BLaER1 treated with 17β-estradiol and CSF1 and Interleukin-3, amounts not matched to agents 10 nM and 100 nM (cell line): ENCODE measurements at regions not wholly inside any gene's neighbourhood (a gene's known extent, or its start where the extent isn't known, plus 50 kb on each side); places are given as distances from the start of the nearest gene placed in this dataset.

Source experiments
- H3K27ac ChIP-seq, 11 experiments: shearing (Covaris generic); formaldehyde crosslinking; 2 replicates each; pipeline ENCODE4 v1.8.1; 2022
- H3K27me3 ChIP-seq, 11 experiments: shearing (Covaris generic); formaldehyde crosslinking; 2 replicates each; pipeline ENCODE4 v1.8.1; 2022
- H3K36me3 ChIP-seq, 11 experiments: shearing (Covaris generic); formaldehyde crosslinking; 2 replicates each; pipeline ENCODE4 v1.8.1; 2022
- H3K4me1 ChIP-seq, 10 experiments: shearing (Covaris generic); formaldehyde crosslinking; 2 replicates each; pipeline ENCODE4 v1.8.1; 2022
- H3K4me2 ChIP-seq, 11 experiments: shearing (Covaris generic); formaldehyde crosslinking; 2 replicates each; pipeline ENCODE4 v1.8.1; 2022
- H3K4me3 ChIP-seq, 10 experiments: shearing (Covaris generic); formaldehyde crosslinking; 2 replicates each; pipeline ENCODE4 v1.8.1; 2022
- H3K9ac ChIP-seq, 11 experiments: shearing (Covaris generic); formaldehyde crosslinking; 2 replicates each; pipeline ENCODE4 v1.8.1; 2022
- H3K9me3 ChIP-seq, 11 experiments: shearing (Covaris generic); formaldehyde crosslinking; replicated peaks in 1 of 11; 2 replicates each; pipeline ENCODE4 v1.8.1; 2022
- H4K20me1 ChIP-seq, 11 experiments: shearing (Covaris generic); formaldehyde crosslinking; 2 replicates each; pipeline ENCODE4 v1.8.1; 2022
- Cebpa-rat ChIP-seq, 11 experiments: shearing (Covaris generic); IDR thresholded peaks; 2 replicates each; pipeline ENCODE4 v1.8.1; 2022

DNA sequence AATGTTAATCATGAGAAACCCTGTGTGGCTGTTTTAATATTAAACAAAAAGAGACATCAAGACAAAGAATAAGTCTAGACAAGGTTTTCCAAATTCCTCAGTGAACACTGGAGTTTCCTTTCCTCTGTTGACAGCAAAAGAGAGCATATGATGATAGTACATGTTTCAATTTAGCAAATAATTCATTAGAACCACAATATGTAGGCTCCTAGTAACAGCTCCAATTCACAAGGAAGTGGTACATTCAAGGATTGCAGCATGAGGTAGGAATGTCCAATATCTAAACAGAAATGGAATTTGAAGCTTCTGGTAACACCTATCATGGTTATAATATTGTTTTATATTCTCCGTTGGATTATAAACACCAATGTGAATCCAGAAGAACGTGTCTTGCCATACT lies 203.8 kb upstream of the TECRL start:
- Histone ChIP-seq H3K4me3 (no peak overlapping the region), H3K27ac (no peak overlapping the region), H4K20me1 (no peaks in the 10 kb centered on the region), H3K9ac (no peak overlapping the region), H3K4me1 (no peaks in the 10 kb centered on the region), H3K27me3 (no peaks in the 10 kb centered on the region), H3K4me2 (no peak overlapping the region), H3K9me3 (no peaks in the 10 kb centered on the region), H3K36me3 (no peaks in the 10 kb centered on the region)
- TF ChIP-seq Cebpa-rat (IDR thresholded peaks at IDR 0.05) = no peak

DNA sequence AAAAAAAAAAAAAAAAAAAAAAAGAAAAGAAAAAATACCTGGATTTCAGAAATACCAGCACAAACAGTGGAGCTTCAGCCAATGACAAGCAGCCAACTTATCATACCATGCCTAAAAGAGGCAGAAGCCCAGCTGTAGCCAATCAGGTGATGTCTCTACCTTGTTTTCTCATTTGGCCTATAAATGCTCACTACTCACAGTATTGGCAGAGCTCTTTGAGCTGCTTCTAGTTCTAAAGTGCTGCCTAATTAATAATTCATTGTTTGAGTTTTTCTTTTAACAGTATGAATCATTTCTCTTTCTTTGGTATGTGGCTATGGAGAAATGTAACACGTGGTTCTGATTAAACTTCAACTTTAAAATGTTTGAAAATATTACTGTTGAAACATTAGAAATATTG lies 188.8 kb upstream of the TECRL start:
- Histone ChIP-seq H3K4me2 (no peak overlapping the region), H3K4me3 (no peak overlapping the region), H3K27ac (no peak overlapping the region), H3K9me3 (no peaks in the 10 kb centered on the region), H3K4me1 (no peaks in the 10 kb centered on the region), H3K36me3 (no peaks in the 10 kb centered on the region), H4K20me1 (no peaks in the 10 kb centered on the region), H3K27me3 (no peaks in the 10 kb centered on the region), H3K9ac (no peak overlapping the region)
- TF ChIP-seq Cebpa-rat (IDR thresholded peaks at IDR 0.05) = no peak

DNA sequence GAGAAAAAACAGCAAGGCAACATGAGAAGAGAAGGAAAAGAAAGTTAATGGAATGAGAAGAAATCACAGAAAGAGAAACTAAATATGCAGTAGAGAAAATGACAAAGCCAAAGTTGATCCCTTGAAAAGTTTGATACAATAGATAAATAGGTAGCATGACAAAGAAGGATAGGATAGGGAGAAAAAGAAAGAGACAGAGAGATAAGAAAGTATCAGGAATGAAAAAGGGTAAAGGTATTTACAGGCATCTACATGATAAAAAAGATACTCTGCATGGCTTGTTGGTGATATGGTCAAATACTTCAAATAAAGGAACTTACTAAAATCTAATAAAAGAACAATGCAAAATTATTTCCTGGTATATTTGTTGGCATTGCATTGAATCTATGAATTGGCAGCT lies 185.5 kb upstream of the TECRL start:
- Histone ChIP-seq H3K4me2 (no peak overlapping the region), H4K20me1 (no peaks in the 10 kb centered on the region), H3K4me3 (no peak overlapping the region), H3K27me3 (no peaks in the 10 kb centered on the region), H3K4me1 (no peaks in the 10 kb centered on the region), H3K9ac (no peak overlapping the region), H3K36me3 (no peaks in the 10 kb centered on the region), H3K9me3 (peaks cover 0 to 7% (median 1%) of the 10 kb centered on the region in 11 experiments; a peak in 7 of 22 replicates), H3K27ac (no peak overlapping the region)
- TF ChIP-seq Cebpa-rat (IDR thresholded peaks at IDR 0.05) = no peak

DNA sequence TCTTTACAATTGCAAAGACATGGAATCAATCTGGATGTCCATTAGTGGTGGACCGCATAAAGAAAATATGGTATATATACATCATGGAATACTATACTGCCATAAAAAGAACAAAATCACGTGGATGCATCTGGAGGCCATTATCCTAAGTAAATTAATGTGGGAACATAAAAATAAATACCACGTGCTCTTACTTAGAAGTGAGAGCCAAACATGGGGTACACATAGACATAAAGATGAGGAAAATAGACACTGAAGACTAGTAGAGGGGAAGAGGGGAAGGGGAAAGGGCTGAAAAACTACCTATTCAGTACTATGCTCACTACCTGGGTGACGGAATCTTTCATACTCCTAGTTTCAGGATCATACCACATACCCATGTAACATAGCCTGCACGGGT lies 179.3 kb upstream of the TECRL start:
- no peaks in the 10 kb centered on the region for H3K27me3 ChIP-seq
- TF ChIP-seq Cebpa-rat (IDR thresholded peaks at IDR 0.05) = no peak

GRCh38 chr4:64584981-64585557 lies 175.8 kb upstream of the TECRL start:
- no peaks in the 10 kb centered on the region for H3K36me3 ChIP-seq
- no peak overlapping the region for H3K4me3 ChIP-seq
- H4K20me1 ChIP-seq = no peaks in the 10 kb centered on the region
- H3K27me3 ChIP-seq = no peaks in the 10 kb centered on the region
- H3K4me2 ChIP-seq = no peak overlapping the region
- no peak for TF ChIP-seq Cebpa-rat (IDR thresholded peaks at IDR 0.05)
- no peak overlapping the region for H3K27ac ChIP-seq
- H3K9me3 ChIP-seq = peaks cover 0 to 8% (median 4%) of the 10 kb centered on the region in 11 experiments; a peak in 7 of 22 replicates
- no peak overlapping the region for H3K9ac ChIP-seq
- peaks cover 0 to 7% (median 0%) of the 10 kb centered on the region in 10 experiments; a peak in 3 of 20 replicates for H3K4me1 ChIP-seq

More for the DNA sequence above, 179.3 kb upstream of the TECRL start:
- no peak overlapping the region for H3K4me2 ChIP-seq
- no peak overlapping the region for H3K9ac ChIP-seq
- H3K36me3 ChIP-seq = no peaks in the 10 kb centered on the region
- no peak overlapping the region for H3K27ac ChIP-seq
- no peak overlapping the region for H3K4me3 ChIP-seq
- no peaks in the 10 kb centered on the region for H4K20me1 ChIP-seq
- H3K9me3 ChIP-seq = peaks cover 0 to 10% (median 5%) of the 10 kb centered on the region in 11 experiments; a peak in 7 of 22 replicates
- peaks cover 0 to 7% (median 0%) of the 10 kb centered on the region in 10 experiments; a peak in 3 of 20 replicates for H3K4me1 ChIP-seq

- Histone ChIP-seq H3K4me2 (no peak overlapping the region), H3K9me3 (no peaks in the 10 kb centered on the region)
- no peak for TF ChIP-seq Cebpa-rat (IDR thresholded peaks at IDR 0.05)
Measured at GRCh38 chr4:64584125-64584524, 174.9 kb upstream of the TECRL start.

DNA sequence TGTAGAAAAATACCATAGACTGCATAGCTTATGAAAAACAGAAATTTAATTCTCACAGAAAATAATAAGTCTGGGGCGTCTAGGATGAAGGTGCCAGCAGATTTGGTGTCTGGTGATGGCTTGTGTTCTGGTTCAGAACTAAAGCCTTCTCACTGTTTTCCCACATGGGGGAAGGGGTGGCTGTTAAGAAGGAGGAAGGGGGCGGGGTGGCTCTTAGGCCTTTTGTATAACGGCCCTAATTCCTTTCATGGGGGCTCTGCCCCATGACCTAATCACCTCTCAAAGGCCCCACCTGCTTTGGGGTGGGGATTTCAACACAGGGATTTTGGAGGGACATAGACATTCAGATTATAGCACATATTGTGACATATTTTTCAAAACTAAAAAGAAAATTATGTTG lies 173.2 kb upstream of the TECRL start:
- Histone ChIP-seq H4K20me1 (no peaks in the 10 kb centered on the region), H3K36me3 (no peaks in the 10 kb centered on the region), H3K27ac (no peak overlapping the region), H3K4me2 (no peak overlapping the region), H3K9me3 (no peaks in the 10 kb centered on the region), H3K9ac (no peak overlapping the region), H3K27me3 (no peaks in the 10 kb centered on the region), H3K4me1 (peaks cover 0 to 5% (median 0%) of the 10 kb centered on the region in 10 experiments; a peak in 3 of 20 replicates), H3K4me3 (no peak overlapping the region)
- no peak for TF ChIP-seq Cebpa-rat (IDR thresholded peaks at IDR 0.05)

More at GRCh38 chr4:64584125-64584524, 174.9 kb upstream of the TECRL start:
- no peaks in the 10 kb centered on the region for H3K36me3 ChIP-seq
- H3K4me1 ChIP-seq = peaks cover 0 to 7% (median 0%) of the 10 kb centered on the region in 10 experiments; a peak in 3 of 20 replicates
- H3K27me3 ChIP-seq = no peaks in the 10 kb centered on the region
- H4K20me1 ChIP-seq = no peaks in the 10 kb centered on the region
- no peak overlapping the region for H3K4me3 ChIP-seq
- H3K9ac ChIP-seq = no peak overlapping the region
- H3K27ac ChIP-seq = no peak overlapping the region

GRCh38 chr4:64581422-64581821 lies 172.2 kb upstream of the TECRL start:
- H3K4me3 ChIP-seq = no peak overlapping the region
- no peaks in the 10 kb centered on the region for H3K4me1 ChIP-seq
- H3K4me2 ChIP-seq = no peak overlapping the region
- no peaks in the 10 kb centered on the region for H3K9me3 ChIP-seq
- H3K9ac ChIP-seq = no peak overlapping the region
- H4K20me1 ChIP-seq = no peaks in the 10 kb centered on the region
- no peak for TF ChIP-seq Cebpa-rat (IDR thresholded peaks at IDR 0.05)
- H3K27ac ChIP-seq = no peak overlapping the region
- H3K27me3 ChIP-seq = no peaks in the 10 kb centered on the region
- H3K36me3 ChIP-seq = no peaks in the 10 kb centered on the region

DNA sequence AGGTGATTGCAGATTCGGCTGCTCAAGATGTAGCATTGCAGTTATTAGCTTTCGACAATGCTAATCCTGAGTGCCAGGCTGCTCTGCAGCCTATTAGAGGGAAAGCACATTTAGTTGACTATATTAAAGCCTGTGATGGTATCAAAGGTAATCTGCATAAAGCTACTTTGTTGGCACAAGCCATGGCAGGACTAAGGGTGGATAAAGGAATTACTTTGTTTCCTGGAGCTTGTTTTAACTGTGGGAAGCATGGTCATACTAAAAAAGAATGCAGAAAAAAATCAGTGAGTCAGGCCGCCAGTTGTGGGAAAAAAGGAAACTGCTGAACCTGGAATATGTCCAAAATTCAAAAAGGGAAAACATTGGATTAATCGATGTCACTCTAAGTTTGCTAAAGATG lies 154.9 kb upstream of the TECRL start:
- no peak overlapping the region for H3K4me2 ChIP-seq

DNA sequence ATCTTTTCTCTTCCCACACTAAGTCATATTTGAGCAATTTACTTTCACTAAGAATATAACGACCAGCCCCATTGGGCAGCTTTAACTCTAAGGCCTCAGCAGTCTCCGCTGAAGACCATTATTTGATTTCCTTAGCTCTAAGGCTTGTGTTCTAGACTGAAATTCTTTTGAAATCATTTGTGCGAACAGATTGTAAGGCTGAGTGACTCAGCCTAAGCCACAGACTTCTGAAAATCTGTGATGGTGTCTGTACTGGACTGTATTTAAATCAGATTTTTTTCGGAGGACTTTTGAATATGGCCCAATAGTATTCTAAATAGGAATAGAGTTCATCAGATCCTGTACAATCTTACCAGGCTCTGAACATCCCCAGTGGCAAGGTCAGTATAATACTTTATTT lies 150.3 kb upstream of the TECRL start:
- Histone ChIP-seq H3K4me3 (no peak overlapping the region), H4K20me1 (no peaks in the 10 kb centered on the region), H3K27ac (no peak overlapping the region), H3K4me1 (no peaks in the 10 kb centered on the region), H3K4me2 (no peak overlapping the region), H3K27me3 (no peaks in the 10 kb centered on the region), H3K9me3 (no peaks in the 10 kb centered on the region), H3K9ac (no peak overlapping the region), H3K36me3 (no peaks in the 10 kb centered on the region)
- TF ChIP-seq Cebpa-rat (IDR thresholded peaks at IDR 0.05) = no peak

More for the DNA sequence above, 154.9 kb upstream of the TECRL start:
- Histone ChIP-seq H3K27me3 (no peaks in the 10 kb centered on the region), H3K36me3 (no peaks in the 10 kb centered on the region), H3K4me1 (no peaks in the 10 kb centered on the region), H3K9me3 (no peaks in the 10 kb centered on the region), H3K4me3 (no peak overlapping the region), H3K27ac (no peak overlapping the region), H4K20me1 (no peaks in the 10 kb centered on the region), H3K9ac (no peak overlapping the region)
- TF ChIP-seq Cebpa-rat (IDR thresholded peaks at IDR 0.05) = no peak
